Mucosa of descending colon (tissue), 3 donors: ENCODE measurements at regions not wholly inside any gene's neighbourhood (a gene's known extent, or its start where the extent isn't known, plus 50 kb on each side); places are given as distances from the start of the nearest gene placed in this dataset.

Experiments
- ATAC-seq: fragments of 200-7000 bp; cut with Tn5 transposase; one replicate; pipeline ENCODE4 v1.9.1; 2020; ENCODE audit warnings: mild to moderate bottlenecking, moderate library complexity
- DNase-seq, 3 donors: peaks; one replicate each; pipeline ENCODE4 v3.0.0-alpha.2; 2020
- H3K36me3 ChIP-seq: fragments of 200-600 bp; one replicate; pipeline ENCODE4 v1.8.0; 2021; ENCODE audit warnings: low read depth, mild to moderate bottlenecking
- H3K4me1 ChIP-seq: fragments of 200-600 bp; one replicate; pipeline ENCODE4 v1.8.0; 2021; ENCODE audit warnings: low read depth, mild to moderate bottlenecking
- H3K4me3 ChIP-seq: fragments of 200-600 bp; one replicate; pipeline ENCODE4 v1.8.0; 2021; ENCODE audit warnings: mild to moderate bottlenecking
- H3K9me3 ChIP-seq: fragments of 200-600 bp; one replicate; pipeline ENCODE4 v1.8.0; 2021; ENCODE audit warnings: mild to moderate bottlenecking
- intact Hi-C, 2 donors: fragments of 100-400 bp; cut with DNase I in 1 of 2; cut with micrococcal nuclease in 1 of 2; formaldehyde crosslinking; loops; one replicate each; pipeline versions ENCODE4 v1.11.0 to v1.11.1; 2022; cut with DNase I, micrococcal nuclease
- TF ChIP-seq, protein P1 (sequence below): fragments of 200-600 bp; IDR thresholded peaks from one replicate; pipeline ENCODE4 v1.8.0; 2022; ENCODE audit warnings: antibody characterized with exemption, mild to moderate bottlenecking
- donor health status: DM: no; HTN: no; CAD: no; lungs with moderate emphysema.
- donor health status: DM: no; HTN: no; CAD: no.
- donor health status: DM: no; HTN: yes; CAD: no.

DNA sequence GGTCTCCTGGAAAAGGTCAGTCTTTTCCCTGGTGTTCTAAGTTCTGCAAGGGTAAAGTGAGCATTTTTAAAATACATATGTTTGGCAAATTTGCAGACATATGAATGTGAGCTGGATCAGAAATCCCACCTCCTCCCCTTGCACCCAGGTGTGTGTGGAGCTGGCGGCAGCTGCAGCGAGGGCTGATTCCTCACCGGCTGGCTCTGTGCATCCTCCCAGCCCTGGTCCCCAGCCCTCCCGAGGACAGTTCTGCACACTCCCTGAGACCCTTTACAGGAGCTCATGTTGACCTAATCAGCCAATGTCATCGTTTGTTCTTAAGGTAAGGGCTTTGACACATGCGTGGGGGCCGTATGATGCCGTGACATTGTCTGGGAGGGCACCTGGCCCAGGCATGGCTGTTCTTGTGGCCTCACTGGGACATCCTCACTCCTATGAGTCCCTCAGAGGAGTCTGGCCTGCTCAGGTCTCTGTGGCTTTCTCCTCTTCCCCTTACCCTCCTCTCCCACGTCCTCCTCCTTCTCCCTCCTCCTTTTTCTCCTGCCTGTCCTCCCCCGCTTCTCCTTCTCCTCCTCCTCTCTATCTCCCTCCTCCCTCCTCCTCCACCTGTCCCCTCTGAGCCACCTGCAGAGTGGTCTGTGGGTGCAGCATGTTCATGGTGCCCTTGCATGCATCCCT, 289.2 kb upstream of the SFSWAP start:
- intact Hi-C loops: no loop called here
- DNase-seq (no peak), ATAC-seq (no peak)
- no peaks in the 10 kb centered on the region for H3K9me3 ChIP-seq
- TF ChIP-seq, protein P1, sequence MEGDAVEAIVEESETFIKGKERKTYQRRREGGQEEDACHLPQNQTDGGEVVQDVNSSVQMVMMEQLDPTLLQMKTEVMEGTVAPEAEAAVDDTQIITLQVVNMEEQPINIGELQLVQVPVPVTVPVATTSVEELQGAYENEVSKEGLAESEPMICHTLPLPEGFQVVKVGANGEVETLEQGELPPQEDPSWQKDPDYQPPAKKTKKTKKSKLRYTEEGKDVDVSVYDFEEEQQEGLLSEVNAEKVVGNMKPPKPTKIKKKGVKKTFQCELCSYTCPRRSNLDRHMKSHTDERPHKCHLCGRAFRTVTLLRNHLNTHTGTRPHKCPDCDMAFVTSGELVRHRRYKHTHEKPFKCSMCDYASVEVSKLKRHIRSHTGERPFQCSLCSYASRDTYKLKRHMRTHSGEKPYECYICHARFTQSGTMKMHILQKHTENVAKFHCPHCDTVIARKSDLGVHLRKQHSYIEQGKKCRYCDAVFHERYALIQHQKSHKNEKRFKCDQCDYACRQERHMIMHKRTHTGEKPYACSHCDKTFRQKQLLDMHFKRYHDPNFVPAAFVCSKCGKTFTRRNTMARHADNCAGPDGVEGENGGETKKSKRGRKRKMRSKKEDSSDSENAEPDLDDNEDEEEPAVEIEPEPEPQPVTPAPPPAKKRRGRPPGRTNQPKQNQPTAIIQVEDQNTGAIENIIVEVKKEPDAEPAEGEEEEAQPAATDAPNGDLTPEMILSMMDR: no peak
- no peaks in the 10 kb centered on the region for H3K4me1 ChIP-seq
- no peak overlapping the region for H3K4me3 ChIP-seq
- H3K36me3 ChIP-seq: no peaks in the 10 kb centered on the region

DNA sequence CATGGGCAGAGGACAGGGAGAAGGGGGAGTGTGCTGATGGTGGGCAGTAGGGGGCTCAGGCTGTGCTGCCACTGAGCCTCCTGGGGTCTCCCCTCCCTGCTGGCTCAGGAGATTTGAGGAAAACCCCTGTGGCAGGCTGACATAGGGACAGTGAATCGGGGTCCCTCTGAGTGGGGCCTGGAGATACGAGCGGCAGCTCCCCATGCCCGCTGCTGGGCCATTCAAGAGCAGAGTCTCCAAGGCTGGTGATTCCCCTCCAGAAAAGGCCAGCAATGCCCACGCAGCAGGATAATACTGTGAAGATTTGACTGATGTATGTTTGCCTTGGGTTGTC, 288.7 kb upstream of the SFSWAP start:
- ATAC-seq (no peak), DNase-seq (no peak)
- H3K36me3 ChIP-seq: no peaks in the 10 kb centered on the region
- intact Hi-C loops: no loop called here
- TF ChIP-seq, protein P1: no peak
- H3K4me3 ChIP-seq: no peak overlapping the region
- no peaks in the 10 kb centered on the region for H3K9me3 ChIP-seq
- no peaks in the 10 kb centered on the region for H3K4me1 ChIP-seq

DNA sequence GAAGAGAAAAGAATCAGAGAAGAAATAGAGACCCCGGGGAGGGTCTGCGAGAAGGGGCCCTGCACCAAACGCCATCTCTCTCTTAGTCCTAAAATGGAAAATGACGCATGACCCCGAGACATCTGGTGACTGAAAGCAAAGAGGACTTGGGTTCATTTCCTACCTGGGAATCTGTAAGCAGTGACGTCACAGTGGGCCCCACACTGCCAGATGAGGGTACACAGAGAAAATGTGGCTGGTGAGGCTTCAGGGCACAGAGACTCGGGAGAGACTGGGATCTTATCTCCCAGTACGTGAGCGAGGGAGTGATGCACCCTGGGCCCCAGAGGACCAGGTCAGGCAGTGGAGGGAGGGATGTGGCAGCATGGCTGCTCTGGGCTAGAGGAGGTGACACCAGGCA, 288.1 kb upstream of the SFSWAP start:
- TF ChIP-seq, protein P1: no peak
- H3K9me3 ChIP-seq: no peaks in the 10 kb centered on the region
- no peaks in the 10 kb centered on the region for H3K4me1 ChIP-seq
- H3K4me3 ChIP-seq: no peak overlapping the region
- no peaks in the 10 kb centered on the region for H3K36me3 ChIP-seq
- ATAC-seq (no peak), DNase-seq (no peak)
- intact Hi-C loops: no loop called here

DNA sequence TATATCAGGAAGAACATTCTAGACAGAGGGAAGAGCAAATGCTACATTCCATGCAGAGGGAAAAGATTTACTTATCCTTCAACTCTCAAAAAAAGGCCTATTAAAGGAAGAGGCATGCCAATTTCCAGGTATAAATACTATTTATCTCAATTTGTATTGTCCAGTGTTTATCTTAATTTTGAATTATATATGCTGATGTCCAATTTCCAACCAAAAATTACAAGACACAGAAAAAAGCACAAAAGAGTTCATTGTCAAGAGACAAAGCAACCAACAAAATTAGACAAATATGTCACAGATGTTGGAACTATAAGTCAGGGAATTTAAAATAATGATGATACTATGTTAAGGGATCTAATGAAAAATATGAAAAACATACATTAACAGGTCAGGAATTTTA, 286.6 kb upstream of the SFSWAP start:
- no peak overlapping the region for H3K4me3 ChIP-seq
- DNase-seq (no peak), ATAC-seq (no peak)
- TF ChIP-seq, protein P1: no peak
- H3K4me1 ChIP-seq: no peaks in the 10 kb centered on the region
- H3K36me3 ChIP-seq: no peaks in the 10 kb centered on the region
- intact Hi-C loops: no loop called here
- H3K9me3 ChIP-seq: no peaks in the 10 kb centered on the region

DNA sequence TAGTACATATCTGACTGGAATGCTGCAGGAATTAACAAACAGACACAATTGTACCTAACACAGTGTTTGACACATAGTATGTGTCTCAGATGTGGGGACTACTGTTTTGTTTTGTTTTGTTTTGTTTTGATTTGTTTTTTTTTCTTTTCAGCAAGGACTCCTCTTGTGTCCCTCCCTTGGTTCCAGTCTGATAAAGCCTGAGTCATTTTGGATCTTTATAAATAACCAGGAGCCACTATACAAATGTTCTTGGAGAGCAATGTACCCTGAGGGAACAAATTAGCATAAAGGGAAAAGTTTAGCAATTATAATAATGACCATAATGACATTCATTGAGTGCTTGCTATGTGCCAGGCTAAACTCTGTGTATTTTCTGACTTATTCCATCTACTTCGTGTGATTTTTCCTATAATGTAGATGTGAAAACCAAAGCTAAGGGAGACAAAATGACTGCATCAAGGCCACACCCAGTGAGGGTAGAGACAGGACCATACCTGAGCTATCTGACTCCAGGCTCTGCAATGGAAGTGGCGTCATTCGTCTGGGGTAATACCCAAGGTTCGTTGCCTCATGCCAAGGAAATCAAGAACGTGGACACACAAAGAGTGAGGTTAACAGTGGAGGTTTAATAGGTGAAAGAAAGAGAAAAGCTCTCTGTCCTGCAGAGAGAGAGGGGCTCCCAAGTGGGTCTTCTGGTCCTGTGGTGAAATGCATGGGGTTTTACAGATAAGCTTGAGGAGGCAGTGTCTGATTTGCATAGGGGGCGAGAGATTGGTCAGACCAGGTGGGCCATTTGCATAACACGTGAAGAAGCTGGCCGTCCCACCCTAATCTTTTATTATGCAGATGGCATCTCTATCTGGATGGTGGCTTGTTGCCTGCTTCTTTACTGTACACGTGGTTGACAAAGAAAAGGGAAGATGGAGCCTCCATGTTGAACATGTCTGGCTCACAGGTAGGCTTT, 285.5 kb upstream of the SFSWAP start:
- no peak for ATAC-seq

More for the DNA sequence above, 285.5 kb upstream of the SFSWAP start:
- no peak for DNase-seq
- TF ChIP-seq, protein P1: no peak
- intact Hi-C loops: no loop called here
- no peak overlapping the region for H3K4me3 ChIP-seq
- no peaks in the 10 kb centered on the region for H3K4me1 ChIP-seq
- H3K9me3 ChIP-seq: no peaks in the 10 kb centered on the region
- no peaks in the 10 kb centered on the region for H3K36me3 ChIP-seq
